Tibial nerve (tissue), 3 donors: ENCODE measurements at regions not wholly inside any gene's neighbourhood (a gene's known extent, or its start where the extent isn't known, plus 50 kb on each side); places are given as distances from the start of the nearest gene placed in this dataset.

Source experiments
- CTCF ChIP-seq, 5 experiments: fragments of 200-600 bp in 3 of 5; fragments of 450-650 bp in 2 of 5; sonication (generic) in 3 of 5; IDR thresholded peaks; one replicate each; pipeline ENCODE4 v1.5.1; 2016 to 2019; ENCODE audit warnings: antibody characterized with exemption in 5 of 5, mild to moderate bottlenecking in 3 of 5, moderate library complexity in 2 of 5
- POLR2A ChIP-seq, 2 donors: fragments of 450-650 bp; IDR thresholded peaks; one replicate each; pipeline ENCODE4 v1.6.1; 2017; ENCODE audit warnings: antibody characterized with exemption in 2 of 2, mild to moderate bottlenecking in 2 of 2, moderate library complexity in 2 of 2

GRCh38 chr3:177370246-177370822 is 173.1 kb upstream of the TBL1XR1 start:
- TF ChIP-seq CTCF (IDR thresholded peaks at IDR 0.05) (no peak), POLR2A (IDR thresholded peaks at IDR 0.05) (no peak)
